ENCODE measurements at regions not wholly inside any gene's neighbourhood (a gene's known extent, or its start where the extent isn't known, plus 50 kb on each side); places are given as distances from the start of the nearest gene placed in this dataset.

DNA sequence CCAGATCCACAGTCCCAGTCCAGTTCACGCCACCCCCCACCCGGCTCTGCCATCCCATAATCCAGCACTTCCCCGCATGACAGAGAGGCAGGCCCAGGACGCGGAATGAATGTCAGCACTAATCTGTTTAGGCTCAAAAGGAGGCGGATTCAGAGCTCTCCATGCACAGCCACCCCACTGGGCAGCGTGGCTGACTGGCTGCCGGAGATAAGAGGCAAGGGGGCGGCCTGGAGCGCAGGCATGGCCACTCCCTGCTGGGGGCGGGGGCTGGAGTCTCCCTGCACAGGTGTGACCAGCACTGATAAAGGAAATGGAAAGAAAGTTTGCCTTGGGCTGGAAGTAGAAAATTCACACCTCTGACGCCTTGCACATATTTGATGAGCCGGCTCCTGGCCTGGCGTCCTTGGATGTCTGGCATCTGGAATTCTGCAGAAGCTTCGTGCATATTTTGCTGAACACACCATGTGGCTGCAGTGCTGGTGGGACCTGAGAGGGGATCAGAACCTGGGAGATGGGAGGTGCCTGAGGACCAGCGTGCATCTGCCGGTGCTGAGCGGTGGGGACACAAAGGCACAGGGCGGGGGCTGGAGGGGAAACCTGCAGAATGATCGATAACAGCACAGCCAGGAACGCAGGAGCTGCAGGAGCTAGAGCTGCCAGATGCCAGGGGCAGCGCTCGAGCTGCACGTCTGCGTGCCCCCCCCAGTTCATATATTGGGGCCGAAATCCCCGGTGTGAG lies 344.4 kb downstream of the CTTN start:
- no peak for DNase-seq (ENCODE audit: low spot score)

DNA sequence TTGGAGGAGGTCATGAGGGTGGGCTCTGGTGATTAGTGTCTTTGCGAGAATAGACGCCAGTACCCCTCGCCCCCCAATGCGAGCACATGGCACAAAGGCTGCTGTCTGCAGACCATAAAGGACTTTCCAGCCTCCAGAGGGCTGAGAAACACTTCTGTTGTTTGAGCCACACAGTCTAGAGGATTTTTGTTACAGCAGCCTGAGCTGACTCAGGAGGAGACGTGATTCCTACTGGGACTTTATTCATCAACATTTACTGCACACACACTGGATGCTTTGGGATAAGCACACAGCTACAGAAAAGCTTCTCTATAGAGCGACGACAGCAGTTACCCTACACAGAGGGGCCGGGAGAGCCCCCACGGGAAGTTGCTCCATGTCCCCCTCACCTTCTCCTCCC lies 345.0 kb downstream of the CTTN start:
- no peak for DNase-seq (ENCODE audit: low spot score)

DNA sequence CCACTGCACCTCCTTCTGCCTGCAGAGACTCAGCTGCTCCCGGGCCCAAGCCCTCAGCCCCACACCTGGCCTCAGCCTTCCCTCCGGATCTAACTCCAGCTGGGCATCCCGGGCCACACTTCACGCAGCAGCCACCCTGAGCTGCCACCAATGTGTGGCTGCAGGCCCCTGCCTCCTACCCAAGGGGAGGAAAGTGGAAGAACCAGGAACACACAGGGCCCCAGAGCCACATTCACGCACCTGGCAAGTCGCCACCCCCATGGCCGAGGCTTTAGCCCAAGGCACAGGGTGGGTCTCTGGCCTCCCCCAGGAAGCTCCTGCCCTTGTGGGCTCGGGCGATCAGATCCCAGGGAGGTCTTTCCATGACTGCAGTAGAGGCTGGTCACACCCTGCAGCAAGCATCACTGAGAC lies 345.6 kb downstream of the CTTN start:
- no peak for DNase-seq (ENCODE audit: low spot score)

DNA sequence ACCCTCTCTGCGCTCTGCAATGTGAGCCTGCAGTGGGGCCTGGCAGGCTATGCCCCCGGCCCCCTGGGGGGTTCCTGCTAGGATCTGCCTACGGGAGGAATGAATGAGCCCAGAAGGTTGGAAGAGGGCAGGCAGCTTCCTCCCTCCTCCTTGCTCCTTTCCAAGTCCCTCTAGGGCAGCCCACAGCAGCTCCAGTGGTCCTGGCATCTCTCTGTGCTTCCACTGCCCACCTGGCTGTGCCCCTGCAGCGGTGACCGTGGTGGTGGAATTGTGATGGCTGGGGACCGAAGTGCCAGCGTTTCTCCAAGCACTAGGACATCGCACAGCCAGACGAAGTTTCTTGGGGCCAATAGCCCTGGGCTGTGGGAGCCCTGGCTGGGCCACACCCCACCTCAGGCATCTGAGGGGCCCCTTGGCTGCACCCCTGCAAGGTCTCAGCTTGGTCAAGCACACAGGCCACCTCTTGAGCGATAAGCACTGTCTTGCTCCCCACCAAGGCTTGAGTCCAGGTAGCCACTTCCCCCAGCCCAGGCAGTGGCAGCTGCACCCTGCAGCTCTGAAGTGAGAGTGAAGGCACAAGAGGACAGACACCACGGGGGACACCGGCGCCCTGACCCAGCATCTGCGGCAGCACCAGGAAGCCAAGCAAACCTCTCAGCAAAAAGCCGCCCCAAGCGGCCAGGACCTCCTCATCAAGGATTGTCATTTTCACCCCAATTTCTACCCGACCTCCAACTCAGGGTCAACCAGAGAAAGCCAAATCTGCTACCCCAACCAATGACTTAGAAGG lies 346.3 kb downstream of the CTTN start:
- no peak for DNase-seq (ENCODE audit: low spot score)

DNA sequence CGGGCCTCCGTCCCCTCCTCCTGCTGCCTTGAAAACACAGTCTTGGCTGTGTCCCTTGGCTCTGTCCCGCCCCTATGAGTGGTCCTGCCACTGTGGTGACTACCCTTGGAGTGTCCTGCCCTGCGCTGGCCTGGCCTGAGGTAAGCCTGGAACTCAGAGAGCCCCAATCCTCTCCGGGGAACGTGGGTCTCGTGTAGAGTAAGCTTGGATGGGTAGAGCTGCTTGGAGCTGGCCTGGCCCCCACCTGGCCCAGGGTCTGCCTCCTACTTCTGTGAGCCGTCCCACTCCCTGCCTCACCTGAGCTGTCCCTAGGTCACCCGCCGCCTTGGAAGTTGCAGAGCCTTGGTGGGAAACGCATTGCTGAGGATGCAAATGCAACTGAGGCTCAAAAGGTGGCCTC lies 347.1 kb downstream of the CTTN start:
- DNase-seq (ENCODE audit: low spot score), result no peak

DNA sequence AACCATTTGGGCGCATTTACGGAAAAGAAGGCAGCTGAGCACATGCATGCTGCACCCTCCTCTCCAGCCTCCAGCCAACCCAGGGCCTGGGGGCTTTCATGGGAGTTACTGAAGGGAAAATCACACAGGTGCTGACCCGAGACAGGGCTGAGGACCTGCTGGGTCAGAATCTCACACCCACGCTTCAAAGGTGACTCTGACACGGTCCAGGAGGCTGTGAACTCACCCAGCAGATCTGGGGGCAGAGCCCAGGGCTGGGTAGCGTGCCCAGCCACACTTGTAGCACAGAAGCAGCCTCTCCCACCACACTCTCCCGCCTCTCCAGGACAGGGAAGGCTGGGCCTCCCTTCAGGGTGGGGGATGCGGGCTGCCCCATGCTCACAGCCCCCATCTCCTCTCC lies 347.6 kb downstream of the CTTN start:
- no peak for DNase-seq (ENCODE audit: low spot score)

DNA sequence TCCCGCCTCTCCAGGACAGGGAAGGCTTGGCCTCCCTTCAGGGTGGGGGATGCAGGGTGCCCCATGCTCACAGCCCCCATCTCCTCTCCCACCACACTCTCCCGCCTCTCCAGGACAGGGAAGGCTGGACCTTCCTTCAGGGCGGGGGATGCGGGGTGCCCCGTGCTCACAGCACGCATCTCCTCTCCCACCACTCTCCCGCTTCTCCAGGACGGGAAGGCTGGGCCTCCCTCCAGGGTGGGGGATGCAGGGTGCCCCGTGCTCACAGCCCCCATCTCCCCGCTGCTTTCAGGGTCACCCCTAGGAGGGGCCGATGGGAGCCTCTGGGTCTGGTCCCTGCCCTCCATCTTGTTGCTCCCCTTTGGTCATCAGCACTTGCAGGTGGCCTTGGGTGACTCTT lies 348.0 kb downstream of the CTTN start:
- DNase-seq (ENCODE audit: low spot score), result no peak

DNA sequence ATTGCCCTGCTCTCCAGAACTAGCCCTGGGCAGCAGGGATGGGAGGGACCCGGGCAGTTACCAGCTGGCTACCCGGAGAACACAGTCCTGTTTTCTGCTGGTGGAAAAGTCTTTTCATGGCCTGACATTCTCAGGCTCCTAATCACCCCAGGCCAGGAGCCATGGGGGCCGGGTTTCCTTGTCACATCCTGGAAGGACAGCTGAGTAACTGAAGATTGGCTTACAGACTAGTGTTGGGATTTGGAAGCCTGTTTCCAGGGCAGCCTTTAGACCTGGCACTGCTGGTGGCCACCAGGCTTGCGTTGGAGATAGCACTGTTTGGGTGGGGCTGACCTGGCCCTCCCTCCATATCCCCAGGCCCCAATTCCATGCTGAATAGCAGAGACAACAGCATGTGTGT lies 349.0 kb downstream of the CTTN start:
- DNase-seq (ENCODE audit: low spot score), result no peak

DNA sequence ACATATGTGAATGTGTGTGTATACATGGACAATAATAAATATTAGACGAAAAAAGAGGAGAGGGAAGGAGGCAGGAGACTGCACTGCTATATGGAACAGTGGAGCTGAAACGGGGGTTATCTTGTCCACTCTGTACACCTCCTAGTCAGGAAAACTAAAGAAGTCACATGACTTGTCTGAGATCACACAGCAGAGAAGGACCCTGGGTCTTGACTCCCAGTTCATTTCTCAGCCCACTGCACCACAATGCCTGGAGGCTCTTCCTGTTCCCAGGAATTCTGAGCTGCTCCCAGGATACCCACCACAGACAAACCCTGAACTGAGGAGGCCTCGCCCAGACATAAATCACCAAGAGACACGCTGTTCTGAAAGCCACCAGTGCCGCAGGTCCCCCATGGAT lies 349.6 kb downstream of the CTTN start:
- no peak for DNase-seq (ENCODE audit: low spot score)

DNA sequence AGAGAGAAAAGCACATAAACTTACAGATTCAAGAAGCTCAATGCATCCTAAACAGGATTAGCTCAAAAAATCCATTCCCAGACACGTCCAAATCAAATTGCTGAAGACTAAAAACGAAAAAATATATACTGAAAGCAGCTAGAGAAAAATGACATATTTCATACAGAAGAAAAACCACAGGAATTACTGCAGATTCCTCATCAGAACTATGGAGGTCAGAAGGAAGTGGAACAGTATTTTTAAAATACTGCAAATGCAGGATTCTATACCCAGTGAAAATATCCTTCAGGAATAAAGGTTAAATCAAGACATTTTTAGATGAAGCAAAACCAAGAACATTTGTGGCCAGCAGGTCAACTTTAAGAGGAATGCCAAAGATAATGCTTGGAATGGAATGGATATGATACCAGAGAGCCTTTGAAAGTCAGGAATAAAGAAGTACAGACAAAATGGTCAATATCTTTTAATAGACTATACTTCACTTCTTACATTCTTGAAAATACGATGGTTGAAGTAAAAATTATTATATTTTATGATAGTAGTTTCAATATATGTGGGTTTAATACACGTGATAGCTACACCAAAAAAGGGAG lies 352.9 kb downstream of the CTTN start:
- no peak for DNase-seq (ENCODE audit: low spot score)

DNA sequence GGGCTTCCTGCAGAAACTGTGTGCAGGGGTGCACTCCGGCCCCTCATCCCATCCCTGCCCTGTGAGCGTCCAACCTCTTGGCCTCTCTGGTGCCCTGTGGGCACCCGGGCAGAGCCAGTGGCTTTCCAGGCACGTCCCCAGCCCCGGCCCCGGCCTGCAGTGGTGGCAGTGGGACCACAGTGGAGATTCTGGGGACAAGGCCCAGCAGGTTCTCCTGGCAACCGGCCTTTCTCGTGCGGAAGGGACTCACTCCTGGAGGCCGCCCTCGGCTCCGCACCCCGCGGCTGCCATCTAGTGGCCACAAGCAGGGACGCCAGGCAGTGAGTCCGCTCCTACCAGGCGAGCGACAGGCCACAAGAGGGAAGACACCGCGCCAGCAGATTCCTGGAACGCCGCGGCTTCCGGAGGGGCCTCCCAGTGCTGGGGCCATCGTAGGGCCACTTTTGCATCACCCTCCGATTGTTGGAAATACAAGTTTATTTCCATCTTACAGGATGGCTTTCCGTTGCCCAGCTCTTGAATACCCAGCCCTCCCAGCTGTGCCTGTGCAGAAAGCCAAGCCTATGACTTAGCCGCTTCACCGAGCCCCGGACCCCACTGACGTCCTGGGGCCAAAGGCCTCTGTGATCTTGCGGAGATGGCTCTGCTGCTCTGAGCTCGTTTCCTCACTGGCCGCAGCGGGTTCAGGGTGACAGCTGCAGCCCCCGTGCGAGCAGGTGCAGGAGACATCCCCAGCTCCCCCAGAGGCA lies 357.3 kb downstream of the CTTN start:
- peak; percentile 71 for DNase-seq (ENCODE audit: low spot score)

DNA sequence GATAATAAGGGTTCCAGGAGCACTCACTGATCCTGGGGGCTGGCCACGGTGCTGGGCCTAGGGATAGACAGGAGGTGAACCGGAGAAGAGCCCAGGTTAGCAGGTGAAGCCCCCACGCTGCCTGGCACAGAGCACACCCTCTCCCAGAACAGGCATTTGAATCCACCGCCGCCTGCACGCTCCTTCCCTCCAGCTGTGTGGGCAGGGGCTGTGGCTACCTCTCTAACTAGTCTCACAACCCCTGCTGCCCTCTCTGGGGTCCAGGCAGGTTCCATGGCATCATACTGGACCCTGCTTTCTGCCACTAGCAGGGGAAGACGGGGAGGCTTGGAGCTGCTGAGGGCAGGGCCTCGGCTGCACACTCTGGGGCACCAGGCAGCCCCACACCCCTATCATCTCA lies 358.0 kb downstream of the CTTN start:
- DNase-seq (ENCODE audit: low spot score), result no peak

DNA sequence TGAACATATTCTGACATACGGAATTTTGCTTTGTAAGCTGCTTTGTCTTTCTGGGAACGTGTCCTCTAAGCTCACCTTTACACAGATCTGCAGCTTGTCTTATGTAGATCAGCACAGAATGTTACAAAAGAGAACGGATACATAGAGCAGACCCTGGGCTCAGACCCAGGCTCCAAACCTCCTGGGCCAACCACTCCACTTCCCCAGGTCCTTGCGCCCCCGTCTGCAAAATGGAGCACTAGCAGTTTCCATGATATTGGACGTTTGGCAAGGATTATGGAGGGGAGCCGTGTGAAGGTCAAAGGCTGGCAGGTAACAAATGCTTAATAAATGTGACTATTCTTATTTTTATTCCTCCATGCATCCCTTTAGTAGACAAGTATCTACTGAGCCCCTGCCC lies 358.4 kb downstream of the CTTN start:
- no peak for DNase-seq (ENCODE audit: low spot score)

DNA sequence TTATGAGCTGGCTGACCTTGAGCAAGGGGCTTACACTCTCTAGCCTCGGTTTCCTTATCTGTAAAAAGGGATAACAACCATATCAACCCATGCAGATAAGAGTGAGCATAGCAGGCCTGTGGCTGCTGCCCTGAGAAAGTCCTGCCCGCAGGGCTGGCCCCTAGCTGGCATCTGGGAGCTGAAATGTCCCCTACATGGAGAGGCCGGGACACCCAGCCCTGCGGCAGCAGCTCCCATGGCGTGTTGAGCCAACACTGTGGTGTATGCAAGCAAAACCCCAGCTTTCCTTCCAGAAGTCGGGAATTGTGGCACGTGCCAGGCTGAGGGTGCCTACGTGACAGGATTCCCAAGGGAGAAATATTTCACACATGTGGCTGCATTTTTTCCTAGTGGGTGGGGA lies 358.9 kb downstream of the CTTN start:
- no peak for DNase-seq (ENCODE audit: low spot score)

DNA sequence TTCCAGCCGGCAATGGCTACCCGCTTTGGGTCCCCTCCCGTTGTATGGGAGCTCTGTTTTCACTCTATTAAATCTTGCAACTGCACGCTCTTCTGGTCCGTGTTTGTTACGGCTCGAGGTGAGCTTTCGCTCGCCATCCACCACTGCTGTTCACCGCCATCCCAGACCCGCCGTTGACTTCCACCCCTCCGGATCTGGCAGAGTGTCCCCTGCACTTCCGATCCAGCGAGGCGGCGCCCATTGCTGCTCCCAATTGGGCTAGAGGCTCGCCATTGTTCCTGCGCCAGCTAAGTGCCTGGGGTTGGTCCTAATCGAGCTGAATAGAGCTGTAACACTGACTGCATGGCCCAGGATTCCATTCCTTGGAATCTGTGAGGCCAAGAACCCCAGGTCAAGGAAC lies 359.9 kb downstream of the CTTN start:
- DNase-seq (ENCODE audit: low spot score), result no peak

DNA sequence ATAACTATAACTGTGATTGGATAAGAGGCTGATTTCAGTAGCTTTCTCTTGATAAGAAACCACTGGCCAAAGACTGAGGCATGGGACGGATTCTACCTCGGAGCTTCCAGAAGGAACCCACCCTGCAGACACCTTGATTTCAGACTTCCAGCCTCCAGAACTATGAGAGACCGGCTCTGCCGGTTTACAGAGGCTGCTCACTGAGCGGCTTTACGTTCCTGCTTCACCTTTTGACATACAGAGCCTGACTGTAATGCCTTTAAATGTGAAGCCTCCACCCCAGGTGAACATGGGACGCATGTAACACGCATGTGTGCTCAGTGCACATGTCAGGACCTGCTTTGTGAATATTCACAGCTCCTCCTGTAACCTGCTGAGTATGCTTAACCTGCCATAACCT lies 361.5 kb downstream of the CTTN start:
- DNase-seq (ENCODE audit: low spot score), result no peak

DNA sequence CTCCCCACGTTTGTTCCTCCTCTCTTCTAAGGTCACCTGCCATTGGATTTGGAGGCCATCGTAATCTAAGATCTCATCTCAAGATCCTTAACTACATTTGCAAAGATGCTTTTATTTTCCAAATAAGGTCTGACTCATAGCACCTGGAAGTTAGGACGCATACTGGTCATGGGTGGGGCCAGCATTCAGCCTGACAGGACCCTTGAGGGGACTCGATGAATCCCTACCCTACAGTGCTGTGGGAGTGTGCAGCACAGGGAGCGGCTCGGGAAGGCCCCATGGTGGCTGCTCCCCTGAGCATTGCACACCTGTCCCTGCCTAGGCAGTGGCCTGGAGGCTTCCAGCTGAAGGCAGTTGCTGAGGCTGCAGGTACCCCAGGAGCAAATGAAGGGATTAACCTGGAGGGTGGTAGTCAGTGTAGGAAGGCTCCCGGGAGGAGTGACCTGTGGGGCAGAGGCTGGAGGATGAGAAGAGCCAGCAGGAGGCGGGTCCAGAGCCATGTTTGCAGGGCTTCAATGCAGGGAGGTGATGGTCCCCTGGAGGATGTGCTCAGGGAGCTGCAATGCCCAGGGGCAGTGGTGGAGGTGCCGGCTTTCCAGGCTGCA lies 362.2 kb downstream of the CTTN start:
- peak; percentile 6 for DNase-seq (ENCODE audit: low spot score)

DNA sequence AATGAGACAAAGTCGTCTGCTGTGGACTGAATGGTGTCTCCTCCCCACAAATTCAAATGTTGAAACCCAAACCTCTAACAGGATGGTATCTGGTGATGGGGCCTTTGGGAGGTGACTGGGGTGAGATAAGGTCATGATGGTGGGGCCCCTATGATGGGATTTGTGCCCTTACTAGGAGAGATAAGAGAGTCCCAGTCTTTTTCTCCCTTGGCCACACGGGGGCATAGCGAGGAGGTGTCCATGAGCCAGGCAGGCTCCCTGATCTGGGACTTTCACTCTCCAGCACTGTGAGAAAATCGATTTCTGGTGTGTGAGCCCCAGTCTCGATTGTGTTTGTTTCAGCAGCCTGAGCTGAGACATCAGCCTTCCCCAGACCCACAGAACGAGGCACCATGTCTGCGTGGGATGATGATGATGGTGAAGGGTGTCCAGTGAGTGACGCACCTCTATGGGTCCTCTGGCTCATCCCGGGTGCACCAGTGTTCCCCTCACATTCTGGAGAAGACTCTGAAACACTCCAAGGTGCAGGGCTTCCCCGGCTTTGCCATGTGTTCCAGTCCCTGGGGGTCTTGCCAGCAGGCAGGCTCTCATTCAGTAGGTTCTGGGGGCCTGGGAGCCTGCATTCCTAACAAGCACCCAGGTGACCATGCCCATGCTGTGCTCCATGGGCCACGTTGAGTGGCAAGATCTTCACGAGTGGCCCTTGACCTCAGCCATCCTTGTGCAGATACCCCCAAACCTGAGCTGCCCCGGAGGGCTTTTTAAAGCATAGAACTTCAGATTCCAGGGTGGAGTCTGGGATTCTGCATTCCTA lies 363.0 kb downstream of the CTTN start:
- DNase-seq (ENCODE audit: low spot score), result no peak

DNA sequence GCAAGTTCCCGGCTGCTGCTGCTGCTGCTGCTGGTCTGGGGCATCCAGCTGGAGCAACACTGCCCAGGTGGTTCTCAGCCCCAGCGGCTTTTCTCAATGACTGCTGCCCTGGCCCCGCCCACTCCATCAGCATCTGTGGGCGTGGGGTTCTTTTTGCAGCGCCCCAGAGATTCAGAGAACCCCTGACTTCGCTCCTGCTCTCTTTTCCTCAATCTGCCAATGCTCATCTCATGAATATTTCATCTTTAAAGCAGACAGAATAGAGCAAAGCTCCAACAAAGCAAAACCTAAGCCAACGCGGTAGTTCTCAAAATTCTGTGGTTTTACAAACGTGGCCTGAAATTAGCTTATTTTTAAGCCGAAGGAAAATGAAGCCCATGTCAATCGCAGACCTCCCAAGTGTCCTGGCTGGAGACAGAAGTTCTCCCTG lies 363.6 kb downstream of the CTTN start:
- no peak for DNase-seq (ENCODE audit: low spot score)

DNA sequence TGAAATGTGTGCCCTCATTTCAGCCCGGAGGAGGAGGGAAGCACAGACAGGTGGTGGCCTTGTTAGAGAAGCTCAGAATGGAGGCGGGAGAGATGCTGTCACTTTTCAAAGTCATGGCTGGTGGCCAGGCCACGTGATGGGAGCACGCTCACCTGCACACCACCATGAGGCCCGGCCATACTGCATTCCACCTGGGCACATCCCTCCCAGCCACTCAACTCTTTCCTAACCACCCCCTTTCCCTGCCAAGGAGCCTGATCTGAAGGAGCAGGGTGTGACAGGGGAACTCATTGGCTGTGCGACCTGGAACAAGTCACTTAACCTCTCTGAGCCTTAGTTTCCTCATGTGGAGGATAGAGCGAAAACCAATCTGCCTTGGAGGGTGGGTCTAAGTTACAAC lies 364.5 kb downstream of the CTTN start:
- no peak for DNase-seq (ENCODE audit: low spot score)

DNA sequence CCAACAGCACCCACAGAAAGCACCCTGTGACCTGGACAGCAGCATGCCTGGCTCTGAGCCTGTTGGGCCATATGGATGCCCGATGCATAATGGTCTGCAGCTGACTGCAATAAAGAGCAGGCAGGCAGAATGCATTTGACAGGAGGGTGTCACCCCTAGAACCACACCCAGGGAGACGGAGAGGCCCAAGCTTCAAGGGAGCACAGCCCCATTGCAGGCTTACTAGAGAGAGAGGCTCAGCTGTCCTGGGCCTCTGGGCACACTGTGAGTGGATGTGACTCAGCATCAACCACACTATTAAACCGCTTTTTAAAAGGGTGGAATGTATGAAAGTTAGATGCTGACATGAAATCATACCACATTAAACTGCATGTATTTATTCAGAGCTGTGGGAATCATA lies 365.3 kb downstream of the CTTN start:
- no peak for DNase-seq (ENCODE audit: low spot score)

All from LoVo (cell line).